ENCODE measurements at regions not wholly inside any gene's neighbourhood (a gene's known extent, or its start where the extent isn't known, plus 50 kb on each side); places are given as distances from the start of the nearest gene placed in this dataset.

GRCh38 chr14:42214981-42215491 is 608.4 kb downstream of the LRFN5 start:
- Mint-ChIP-seq H3K4me3 (ENCODE audit: low read depth) (no peak overlapping the region), H3K27ac (no peak overlapping the region), H3K4me1 (ENCODE audit: low read depth) (no peaks in the 10 kb centered on the region), H3K27me3 (no peaks in the 10 kb centered on the region), H3K9me3 (ENCODE audit: low read depth) (no peaks in the 10 kb centered on the region), H3K36me3 (ENCODE audit: insufficient read depth) (no peaks in the 10 kb centered on the region)
- no peak for TF ChIP-seq CTCF (IDR thresholded peaks at IDR 0.05; ENCODE audit: unreplicated experiment)
- no peak for DNase-seq (ENCODE audit: low spot score, unreplicated experiment)

- H3K9me3 Mint-ChIP-seq (ENCODE audit: low read depth) = peaks cover 2% of the 10 kb centered on the region
- H3K27ac Mint-ChIP-seq = no peak overlapping the region
- no peaks in the 10 kb centered on the region for H3K36me3 Mint-ChIP-seq (ENCODE audit: insufficient read depth)
- H3K4me3 Mint-ChIP-seq (ENCODE audit: low read depth) = no peak overlapping the region
- H3K27me3 Mint-ChIP-seq = no peaks in the 10 kb centered on the region
- TF ChIP-seq CTCF (IDR thresholded peaks at IDR 0.05; ENCODE audit: unreplicated experiment) = no peak
- H3K4me1 Mint-ChIP-seq (ENCODE audit: low read depth) = no peaks in the 10 kb centered on the region
- no peak for DNase-seq (ENCODE audit: low spot score, unreplicated experiment)
Observed at GRCh38 chr14:42200957-42201356, 594.3 kb downstream of the LRFN5 start.

GRCh38 chr14:42198010-42198409 is 591.3 kb downstream of the LRFN5 start:
- no peak overlapping the region for H3K27ac Mint-ChIP-seq
- no peaks in the 10 kb centered on the region for H3K4me1 Mint-ChIP-seq (ENCODE audit: low read depth)
- H3K36me3 Mint-ChIP-seq (ENCODE audit: insufficient read depth) = no peaks in the 10 kb centered on the region
- TF ChIP-seq CTCF (IDR thresholded peaks at IDR 0.05; ENCODE audit: unreplicated experiment) = no peak
- no peak overlapping the region for H3K4me3 Mint-ChIP-seq (ENCODE audit: low read depth)
- no peaks in the 10 kb centered on the region for H3K9me3 Mint-ChIP-seq (ENCODE audit: low read depth)
- DNase-seq (ENCODE audit: low spot score, unreplicated experiment) = no peak
- H3K27me3 Mint-ChIP-seq = no peaks in the 10 kb centered on the region

- H3K4me1 Mint-ChIP-seq (ENCODE audit: low read depth) = no peaks in the 10 kb centered on the region
- H3K9me3 Mint-ChIP-seq (ENCODE audit: low read depth) = no peaks in the 10 kb centered on the region
- no peak overlapping the region for H3K27ac Mint-ChIP-seq
- no peak for DNase-seq (ENCODE audit: low spot score, unreplicated experiment)
- no peaks in the 10 kb centered on the region for H3K27me3 Mint-ChIP-seq
- no peaks in the 10 kb centered on the region for H3K36me3 Mint-ChIP-seq (ENCODE audit: insufficient read depth)
- TF ChIP-seq CTCF (IDR thresholded peaks at IDR 0.05; ENCODE audit: unreplicated experiment) = no peak
- no peak overlapping the region for H3K4me3 Mint-ChIP-seq (ENCODE audit: low read depth)
Observed at GRCh38 chr14:42192738-42193653, 586.3 kb downstream of the LRFN5 start.

GRCh38 chr14:42190744-42191143 is 584.1 kb downstream of the LRFN5 start:
- H3K4me1 Mint-ChIP-seq (ENCODE audit: low read depth) = no peaks in the 10 kb centered on the region
- no peak for DNase-seq (ENCODE audit: low spot score, unreplicated experiment)
- H3K9me3 Mint-ChIP-seq (ENCODE audit: low read depth) = no peaks in the 10 kb centered on the region
- no peak overlapping the region for H3K27ac Mint-ChIP-seq
- no peaks in the 10 kb centered on the region for H3K36me3 Mint-ChIP-seq (ENCODE audit: insufficient read depth)
- H3K27me3 Mint-ChIP-seq = no peaks in the 10 kb centered on the region
- H3K4me3 Mint-ChIP-seq (ENCODE audit: low read depth) = no peak overlapping the region
- no peak for TF ChIP-seq CTCF (IDR thresholded peaks at IDR 0.05; ENCODE audit: unreplicated experiment)
